ENCODE measurements at regions not wholly inside any gene's neighbourhood (a gene's known extent, or its start where the extent isn't known, plus 50 kb on each side); places are given as distances from the start of the nearest gene placed in this dataset.
A peak's percentile ranks its signal among the peaks of the same experiment; 100 is the strongest.
"Not testable (repeated sequence)": the region's sequence is repeated elsewhere in the genome, so short reads cannot be mapped to it uniquely, and the experiment has no call there.

- H3K9me3 ChIP-seq (ENCODE audit: control extremely low read depth in 1 of 3, control insufficient read depth in 2 of 3, insufficient read depth in 1 of 3, low read length in 2 of 3); H3K79me2 ChIP-seq (ENCODE audit: control insufficient read depth, insufficient read depth, low read length); H3K27ac ChIP-seq (ENCODE audit: low read length in 2 of 2); H3K4me2 ChIP-seq (replicated peaks; ENCODE audit: low read depth, low read length, poor library complexity, severe bottlenecking); H4K20me1 ChIP-seq (ENCODE audit: control insufficient read depth, insufficient read depth, low read length, poor library complexity, severe bottlenecking); H3K9me3 Mint-ChIP-seq (ENCODE audit: insufficient read depth); POLR2A ChIA-PET; H3K4me3 ChIP-seq (ENCODE audit: control extremely low read depth in 1 of 5, extremely low read depth in 1 of 5, insufficient read depth in 1 of 5, low read depth in 2 of 5, low read length in 4 of 5); H3K27me3 ChIP-seq (replicated peaks in 1 of 4; ENCODE audit: control extremely low read depth in 1 of 4, control insufficient read depth in 3 of 4, insufficient read depth in 4 of 4, low read length in 3 of 4); H3K36me3 ChIP-seq (replicated peaks in 1 of 2; ENCODE audit: control extremely low read depth in 1 of 2, control insufficient read depth in 1 of 2, extremely low read depth in 1 of 2, insufficient read depth in 2 of 2, low read length in 1 of 2); H3K4me3 Mint-ChIP-seq; H3K4me1 ChIP-seq (ENCODE audit: control insufficient read depth in 2 of 2, insufficient read depth in 2 of 2, low read length in 2 of 2); H3K4me1 Mint-ChIP-seq; H3K9ac ChIP-seq (ENCODE audit: low read length); ATAC-seq (ENCODE audit: low read depth); CTCF ChIA-PET; H2AFZ ChIP-seq (ENCODE audit: insufficient read depth, low read depth, low read length, poor library complexity, severe bottlenecking); DNase-seq; H3K27me3 Mint-ChIP-seq: not testable (repeated sequence)
- intact Hi-C loops (cut with micrococcal nuclease) = loop anchor here (5.0 kb wide), 1 partner anchor 136 kb away; no protein-coding TSS in a partner anchor
- H3K27ac Mint-ChIP-seq = peak overlapping the region; percentile 24
- 93% methylated on average over 3 of the region's 20 CpGs for WGBS (ENCODE audit: insufficient coverage)
Observed at GRCh38 chr3:195992956-195993595, 84.7 kb upstream of the TNK2 start.

DNA sequence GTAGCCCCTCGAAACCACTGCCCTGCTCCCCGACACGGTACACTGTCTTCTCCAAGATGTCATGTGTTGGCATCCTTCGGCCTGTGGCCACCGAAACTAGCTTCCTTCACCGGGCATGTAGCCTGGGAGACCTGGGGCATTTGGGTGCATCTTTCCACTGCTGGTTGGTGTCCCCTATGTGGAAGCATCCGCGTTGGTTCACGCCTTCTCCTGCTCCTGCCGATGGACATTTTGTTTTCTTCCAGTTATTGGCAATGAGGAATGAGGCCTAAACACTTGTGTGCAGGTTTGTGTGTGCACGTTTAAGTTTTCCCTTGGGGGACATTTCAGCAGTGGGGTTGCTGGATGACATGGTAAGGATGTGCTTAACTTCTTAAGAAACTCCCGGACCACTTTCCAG lies 83.6 kb upstream of the TNK2 start:
- H3K4me2 ChIP-seq (replicated peaks; ENCODE audit: low read depth, low read length, poor library complexity, severe bottlenecking); POLR2A ChIA-PET; H3K27me3 ChIP-seq (replicated peaks in 1 of 4; ENCODE audit: control extremely low read depth in 1 of 4, control insufficient read depth in 3 of 4, insufficient read depth in 4 of 4, low read length in 3 of 4); ATAC-seq (ENCODE audit: low read depth); H3K27me3 Mint-ChIP-seq; H3K9me3 Mint-ChIP-seq (ENCODE audit: insufficient read depth); H3K9me3 ChIP-seq (ENCODE audit: control extremely low read depth in 1 of 3, control insufficient read depth in 2 of 3, insufficient read depth in 1 of 3, low read length in 2 of 3); H3K4me3 ChIP-seq (ENCODE audit: control extremely low read depth in 1 of 5, extremely low read depth in 1 of 5, insufficient read depth in 1 of 5, low read depth in 2 of 5, low read length in 4 of 5); H3K79me2 ChIP-seq (ENCODE audit: control insufficient read depth, insufficient read depth, low read length); DNase-seq; H3K4me1 ChIP-seq (ENCODE audit: control insufficient read depth in 2 of 2, insufficient read depth in 2 of 2, low read length in 2 of 2); H3K27ac ChIP-seq (ENCODE audit: low read length in 2 of 2); CTCF ChIA-PET; H3K4me1 Mint-ChIP-seq; H3K9ac ChIP-seq (ENCODE audit: low read length); H4K20me1 ChIP-seq (ENCODE audit: control insufficient read depth, insufficient read depth, low read length, poor library complexity, severe bottlenecking); H2AFZ ChIP-seq (ENCODE audit: insufficient read depth, low read depth, low read length, poor library complexity, severe bottlenecking); H3K4me3 Mint-ChIP-seq; H3K36me3 ChIP-seq (replicated peaks in 1 of 2; ENCODE audit: control extremely low read depth in 1 of 2, control insufficient read depth in 1 of 2, extremely low read depth in 1 of 2, insufficient read depth in 2 of 2, low read length in 1 of 2): not testable (repeated sequence)
- intact Hi-C loops (cut with micrococcal nuclease) = loop anchor here (5.0 kb wide), 1 partner anchor 135 kb away; no protein-coding TSS in a partner anchor
- 81% methylated on average over 3 of the region's 12 CpGs for WGBS (ENCODE audit: insufficient coverage)
- peak overlapping the region; percentile 32 for H3K27ac Mint-ChIP-seq

DNA sequence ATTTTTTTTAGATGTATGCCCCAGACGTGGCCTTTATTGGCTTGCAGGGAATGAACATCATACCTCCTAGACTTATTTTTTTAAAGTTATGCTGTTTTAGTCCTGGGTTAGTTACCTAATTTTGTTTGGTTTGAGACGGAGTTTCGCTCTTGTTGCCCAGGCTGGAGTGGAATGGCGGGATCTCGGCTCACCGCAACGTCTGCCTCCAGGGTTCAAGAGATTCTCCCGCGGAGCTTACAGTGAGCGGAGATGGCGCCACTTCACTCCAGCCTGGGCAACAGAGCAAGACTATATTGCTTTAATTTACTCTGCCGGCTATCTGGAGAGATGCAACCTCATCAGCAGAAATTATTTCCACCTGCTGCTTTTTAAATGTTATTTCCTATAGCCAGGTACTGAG lies 82.9 kb upstream of the TNK2 start:
- CTCF ChIA-PET; H3K27me3 Mint-ChIP-seq; H3K27ac ChIP-seq (ENCODE audit: low read length in 2 of 2); H3K4me1 Mint-ChIP-seq; H3K4me3 ChIP-seq (ENCODE audit: control extremely low read depth in 1 of 5, extremely low read depth in 1 of 5, insufficient read depth in 1 of 5, low read depth in 2 of 5, low read length in 4 of 5); H3K27me3 ChIP-seq (replicated peaks in 1 of 4; ENCODE audit: control extremely low read depth in 1 of 4, control insufficient read depth in 3 of 4, insufficient read depth in 4 of 4, low read length in 3 of 4); ATAC-seq (ENCODE audit: low read depth); H4K20me1 ChIP-seq (ENCODE audit: control insufficient read depth, insufficient read depth, low read length, poor library complexity, severe bottlenecking); H3K9me3 Mint-ChIP-seq (ENCODE audit: insufficient read depth); H3K79me2 ChIP-seq (ENCODE audit: control insufficient read depth, insufficient read depth, low read length); H3K4me2 ChIP-seq (replicated peaks; ENCODE audit: low read depth, low read length, poor library complexity, severe bottlenecking); DNase-seq; POLR2A ChIA-PET; H3K36me3 ChIP-seq (replicated peaks in 1 of 2; ENCODE audit: control extremely low read depth in 1 of 2, control insufficient read depth in 1 of 2, extremely low read depth in 1 of 2, insufficient read depth in 2 of 2, low read length in 1 of 2); H3K9me3 ChIP-seq (ENCODE audit: control extremely low read depth in 1 of 3, control insufficient read depth in 2 of 3, insufficient read depth in 1 of 3, low read length in 2 of 3); H3K4me1 ChIP-seq (ENCODE audit: control insufficient read depth in 2 of 2, insufficient read depth in 2 of 2, low read length in 2 of 2); H3K9ac ChIP-seq (ENCODE audit: low read length); H3K27ac Mint-ChIP-seq: not testable (repeated sequence)
- H2AFZ ChIP-seq (ENCODE audit: insufficient read depth, low read depth, low read length, poor library complexity, severe bottlenecking) = peak overlapping the region; percentile 94
- intact Hi-C loops (cut with micrococcal nuclease) = loop anchor here (5.0 kb wide), 1 partner anchor 134 kb away; no protein-coding TSS in a partner anchor
- WGBS (ENCODE audit: insufficient coverage) = 90% methylated on average over 2 of the region's 12 CpGs
- peak overlapping the region; percentile 83 for H3K4me3 Mint-ChIP-seq

- H3K27ac ChIP-seq (ENCODE audit: low read length in 2 of 2) = peak overlapping the region; percentile 83
- peak overlapping the region; percentile 77 for H3K27ac Mint-ChIP-seq
- H3K79me2 ChIP-seq (ENCODE audit: control insufficient read depth, insufficient read depth, low read length); H4K20me1 ChIP-seq (ENCODE audit: control insufficient read depth, insufficient read depth, low read length, poor library complexity, severe bottlenecking); POLR2A ChIA-PET; H3K27me3 Mint-ChIP-seq; CTCF ChIA-PET; H3K4me1 ChIP-seq (ENCODE audit: control insufficient read depth in 2 of 2, insufficient read depth in 2 of 2, low read length in 2 of 2); H3K4me1 Mint-ChIP-seq; H3K9me3 Mint-ChIP-seq (ENCODE audit: insufficient read depth); H3K27me3 ChIP-seq (replicated peaks in 1 of 4; ENCODE audit: control extremely low read depth in 1 of 4, control insufficient read depth in 3 of 4, insufficient read depth in 4 of 4, low read length in 3 of 4); DNase-seq; ATAC-seq (ENCODE audit: low read depth); H3K36me3 ChIP-seq (replicated peaks in 1 of 2; ENCODE audit: control extremely low read depth in 1 of 2, control insufficient read depth in 1 of 2, extremely low read depth in 1 of 2, insufficient read depth in 2 of 2, low read length in 1 of 2); H3K9me3 ChIP-seq (ENCODE audit: control extremely low read depth in 1 of 3, control insufficient read depth in 2 of 3, insufficient read depth in 1 of 3, low read length in 2 of 3); H3K4me2 ChIP-seq (replicated peaks; ENCODE audit: low read depth, low read length, poor library complexity, severe bottlenecking): not testable (repeated sequence)
- peak overlapping the region; percentile 94 for H2AFZ ChIP-seq (ENCODE audit: insufficient read depth, low read depth, low read length, poor library complexity, severe bottlenecking)
- intact Hi-C loops (cut with micrococcal nuclease) = loop anchor here (5.0 kb wide), 1 partner anchor 134 kb away; no protein-coding TSS in a partner anchor
- peak overlapping the region; percentile 83 for H3K4me3 Mint-ChIP-seq
- H3K9ac ChIP-seq (ENCODE audit: low read length) = peak overlapping the region; percentile 91
- H3K4me3 ChIP-seq (ENCODE audit: control extremely low read depth in 1 of 5, extremely low read depth in 1 of 5, insufficient read depth in 1 of 5, low read depth in 2 of 5, low read length in 4 of 5) = peak overlapping the region in 4 of 5 experiments; percentile 65 to 91 (median 75)
- WGBS (ENCODE audit: insufficient coverage) = no CpG with 5 or more reads among the region's 7 CpGs
Observed at GRCh38 chr3:195990841-195991174, 82.5 kb upstream of the TNK2 start.

Data from B cell (primary cell).